ENCODE measurements at regions not wholly inside any gene's neighbourhood (a gene's known extent, or its start where the extent isn't known, plus 50 kb on each side); places are given as distances from the start of the nearest gene placed in this dataset.

DNA sequence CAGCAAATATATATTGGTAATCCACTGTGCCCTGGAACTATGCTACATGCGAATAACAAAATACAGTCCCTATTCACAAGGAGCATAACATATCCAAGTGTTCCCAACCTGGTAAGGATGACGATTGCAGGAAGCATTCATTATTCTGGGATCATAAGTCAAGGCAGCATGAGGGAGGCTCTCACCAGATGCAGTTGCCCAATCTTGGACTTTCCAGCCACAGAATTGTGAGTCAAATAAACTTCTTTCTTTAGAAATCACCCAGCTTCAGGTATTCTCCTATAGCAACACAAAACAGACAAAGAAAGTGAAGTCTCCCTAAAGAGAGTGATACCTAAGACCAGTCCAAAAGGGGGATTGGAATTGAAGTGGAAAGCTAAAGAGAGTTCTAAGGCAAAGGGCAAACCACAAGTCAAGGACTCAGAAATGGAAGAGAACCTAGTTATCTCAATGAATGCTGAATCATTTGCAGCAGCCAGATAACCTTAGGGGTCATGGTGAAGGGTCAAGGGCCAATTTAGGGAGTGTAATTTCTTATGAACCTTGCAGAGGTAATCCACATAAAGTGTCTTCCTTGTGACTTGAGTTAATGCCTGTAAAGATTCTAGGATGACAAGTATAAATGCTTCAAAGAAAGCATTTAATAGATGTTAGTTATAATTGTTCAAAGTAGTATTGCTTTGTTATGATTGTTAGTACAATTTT lies 103.1 kb upstream of the PCDH7 start:
- POLR2A ChIA-PET = no interaction called here
- H3K4me1 ChIP-seq (ENCODE audit: control insufficient read depth, extremely low read depth, insufficient read depth, low read length) = no peaks in the 10 kb centered on the region
- no peaks in the 10 kb centered on the region for H3K9me1 ChIP-seq (replicated peaks; ENCODE audit: control insufficient read depth, extremely low read depth, insufficient read depth, low read length)
- BruUV-seq (replicated peaks) = no TSS peak
- dilution Hi-C loops (cut with MboI; ENCODE audit: extremely low pct_ligation_motif_present, low sequenced_read_pairs) (no loop called here), intact Hi-C loops (cut with micrococcal nuclease) (no loop called here)
- H3K9ac ChIP-seq (replicated peaks; ENCODE audit: extremely low read depth, insufficient read depth, low read length) = no peak overlapping the region
- no peak for FAIRE-seq
- CTCF ChIA-PET = interaction anchor here (1.0 kb wide), 1 partner anchor 236 kb away, joined by 4 read pairs; no protein-coding TSS in a partner anchor
- no peak overlapping the region for H2AFZ ChIP-seq (ENCODE audit: low read depth, low read length)
- H3K4me2 ChIP-seq (ENCODE audit: insufficient read depth, low read length) = no peak overlapping the region
- H3K4me3 ChIP-seq (replicated peaks in 1 of 3; ENCODE audit: insufficient read depth in 1 of 3, low read depth in 1 of 3, low read length in 3 of 3) = no peak overlapping the region
- no peak for TF ChIP-seq POLR2AphosphoS5 (IDR thresholded peaks at IDR 0.05; ENCODE audit: insufficient read depth, low read depth, low read length)
- no peak for TF ChIP-seq MAX (IDR thresholded peaks at IDR 0.05; ENCODE audit: insufficient read depth, insufficient read length)
- no peak for TF ChIP-seq FOS (IDR thresholded peaks at IDR 0.05; ENCODE audit: borderline replicate concordance, insufficient read depth, low read length)
- no peak for TF ChIP-seq EZH2 (IDR thresholded peaks at IDR 0.05; ENCODE audit: borderline replicate concordance, low read depth, low read length, severe bottlenecking)
- TF ChIP-seq JUN (IDR thresholded peaks at IDR 0.05; ENCODE audit: borderline replicate concordance, insufficient read depth, insufficient read length, low read depth) = no peak
- TF ChIP-seq, protein P1, sequence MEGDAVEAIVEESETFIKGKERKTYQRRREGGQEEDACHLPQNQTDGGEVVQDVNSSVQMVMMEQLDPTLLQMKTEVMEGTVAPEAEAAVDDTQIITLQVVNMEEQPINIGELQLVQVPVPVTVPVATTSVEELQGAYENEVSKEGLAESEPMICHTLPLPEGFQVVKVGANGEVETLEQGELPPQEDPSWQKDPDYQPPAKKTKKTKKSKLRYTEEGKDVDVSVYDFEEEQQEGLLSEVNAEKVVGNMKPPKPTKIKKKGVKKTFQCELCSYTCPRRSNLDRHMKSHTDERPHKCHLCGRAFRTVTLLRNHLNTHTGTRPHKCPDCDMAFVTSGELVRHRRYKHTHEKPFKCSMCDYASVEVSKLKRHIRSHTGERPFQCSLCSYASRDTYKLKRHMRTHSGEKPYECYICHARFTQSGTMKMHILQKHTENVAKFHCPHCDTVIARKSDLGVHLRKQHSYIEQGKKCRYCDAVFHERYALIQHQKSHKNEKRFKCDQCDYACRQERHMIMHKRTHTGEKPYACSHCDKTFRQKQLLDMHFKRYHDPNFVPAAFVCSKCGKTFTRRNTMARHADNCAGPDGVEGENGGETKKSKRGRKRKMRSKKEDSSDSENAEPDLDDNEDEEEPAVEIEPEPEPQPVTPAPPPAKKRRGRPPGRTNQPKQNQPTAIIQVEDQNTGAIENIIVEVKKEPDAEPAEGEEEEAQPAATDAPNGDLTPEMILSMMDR (IDR thresholded peaks at IDR 0.05; ENCODE audit: extremely low read depth in 1 of 2, insufficient read depth in 1 of 2, low read depth in 1 of 2, low read length in 2 of 2) = no peak
- TF ChIP-seq POLR2A (IDR thresholded peaks at IDR 0.05; ENCODE audit: low read depth, low read length) = no peak
- TF ChIP-seq MYC (IDR thresholded peaks at IDR 0.05; ENCODE audit: low read depth, low read length) = no peak
- TF ChIP-seq GATA2 (IDR thresholded peaks at IDR 0.05; ENCODE audit: insufficient read depth, insufficient read length, low read depth, low read length) = no peak
- no peak overlapping the region for H3K27ac ChIP-seq (ENCODE audit: insufficient read depth, low read depth, low read length)
- no peak for DNase-seq (ENCODE audit: low read depth, low spot score)
- no peaks in the 10 kb centered on the region for H3K36me3 ChIP-seq (ENCODE audit: control insufficient read depth in 2 of 2, extremely low read depth in 1 of 2, insufficient read depth in 2 of 2, low read length in 2 of 2)
- H4K20me1 ChIP-seq (replicated peaks; ENCODE audit: control insufficient read depth, extremely low read depth, insufficient read depth, low read length) = no peaks in the 10 kb centered on the region
- H3K79me2 ChIP-seq (ENCODE audit: control insufficient read depth, insufficient read depth, low read length) = no peaks in the 10 kb centered on the region
- no peaks in the 10 kb centered on the region for H3K27me3 ChIP-seq (ENCODE audit: control insufficient read depth in 2 of 2, insufficient read depth in 2 of 2, low read length in 2 of 2)
- no peaks in the 10 kb centered on the region for H3K9me3 ChIP-seq (replicated peaks; ENCODE audit: control insufficient read depth, insufficient read depth, low read length)

Measured in endothelial cell of umbilical vein (primary cell).